Smooth muscle cell (in vitro differentiated cells): ENCODE measurements at regions not wholly inside any gene's neighbourhood (a gene's known extent, or its start where the extent isn't known, plus 50 kb on each side); places are given as distances from the start of the nearest gene placed in this dataset.

Source experiments
- DNase-seq: peaks from one replicate; lab custom pipeline; 2025; ENCODE audit not compliant: unreplicated experiment; lab: John Stamatoyannopoulos, UW
- H2AFZ ChIP-seq: fragments of 200-600 bp; sonication (generic); 2 replicates; pipeline ENCODE4 v1.6.0; 2016; ENCODE audit warnings: antibody characterized with exemption, low read depth, mild to moderate bottlenecking
- H3F3A ChIP-seq: fragments of 200-600 bp; sonication (generic); 2 replicates; pipeline ENCODE4 v1.6.0; 2017; ENCODE audit warnings: antibody characterized with exemption, low read depth
- H3K27ac ChIP-seq: fragments of 200-600 bp; sonication (generic); 2 replicates; pipeline ENCODE4 v1.5.1; 2016; ENCODE audit warnings: low read depth, mild to moderate bottlenecking
- H3K27me3 ChIP-seq: fragments of 200-600 bp; sonication (generic); 2 replicates; pipeline ENCODE4 v1.6.1; 2016; ENCODE audit warnings: low read depth, mild to moderate bottlenecking
- H3K36me3 ChIP-seq: fragments of 200-600 bp; sonication (generic); 2 replicates; pipeline ENCODE4 v1.5.1; 2016; ENCODE audit warnings: low read depth
- H3K4me1 ChIP-seq: fragments of 200-600 bp; sonication (generic); 2 replicates; pipeline ENCODE4 v1.5.1; 2016; ENCODE audit warnings: low read depth
- H3K4me2 ChIP-seq: fragments of 200-600 bp; sonication (generic); 2 replicates; pipeline ENCODE4 v1.6.0; 2016; ENCODE audit warnings: mild to moderate bottlenecking
- H3K4me3 ChIP-seq: fragments of 200-600 bp; sonication (generic); 2 replicates; pipeline ENCODE4 v1.5.1; 2016; ENCODE audit warnings: mild to moderate bottlenecking
- H3K79me2 ChIP-seq: fragments of 200-600 bp; sonication (generic); 2 replicates; pipeline ENCODE4 v1.6.0; 2016; ENCODE audit warnings: low read depth, mild to moderate bottlenecking
- H3K9ac ChIP-seq: fragments of 200-600 bp; sonication (generic); 2 replicates; pipeline ENCODE4 v1.6.0; 2016; ENCODE audit warnings: low read depth
- H3K9me3 ChIP-seq: fragments of 200-600 bp; sonication (generic); replicated peaks from 2 replicates; pipeline ENCODE4 v1.5.1; 2016; ENCODE audit warnings: low read depth
- H4K20me1 ChIP-seq: fragments of 200-600 bp; sonication (generic); 2 replicates; pipeline ENCODE4 v1.6.0; 2016; ENCODE audit warnings: low read depth
- CTCF ChIP-seq: fragments of 200-600 bp; sonication (generic); IDR thresholded peaks from 2 replicates; pipeline ENCODE4 v1.5.1; 2017; ENCODE audit warnings: borderline replicate concordance, mild to moderate bottlenecking, antibody characterized with exemption; ENCODE audit not compliant: insufficient read depth, poor library complexity, severe bottlenecking
- WGBS: methylation state at CpG from one replicate; pipeline ENCODE4 v1.1.7; 2016; ENCODE audit warnings: low lambda C conversion rate; 5-methylcytosine and 5-hydroxymethylcytosine counted together

DNA sequence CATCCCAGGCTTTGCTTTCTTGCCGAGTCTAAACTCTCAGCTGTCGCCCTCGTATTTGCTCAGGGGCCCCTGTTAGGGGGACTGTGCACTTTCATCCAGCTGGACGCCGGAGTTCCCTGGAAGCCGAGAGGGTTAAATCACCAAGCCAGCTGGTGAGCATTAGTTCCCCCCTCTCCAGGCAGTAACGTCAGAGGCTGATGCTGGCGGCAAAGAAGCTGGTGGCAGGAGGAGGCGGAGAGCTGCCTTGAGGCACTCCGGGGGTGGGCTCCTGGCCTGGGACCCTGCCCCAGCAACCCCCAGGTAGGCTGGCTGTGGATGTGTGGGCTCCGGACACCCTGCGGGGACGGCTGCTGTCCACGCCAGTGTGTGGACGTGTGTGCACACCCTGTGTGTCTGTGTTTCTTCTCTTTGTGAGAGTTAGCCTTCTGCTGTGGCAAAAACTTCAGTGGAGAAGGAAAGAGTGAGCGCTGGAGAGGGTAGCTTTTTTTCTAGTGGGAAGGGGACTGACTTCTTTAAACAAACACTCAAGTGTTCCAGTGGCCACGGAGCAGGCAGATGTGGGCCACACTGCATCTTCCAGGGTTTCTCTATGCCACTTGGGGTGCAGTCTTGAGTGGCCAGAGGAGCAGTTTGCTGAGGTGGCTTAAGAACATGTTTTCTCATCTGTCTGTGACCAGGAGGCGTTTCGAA, 84.7 kb downstream of the GLI2 start:
- Histone ChIP-seq H3F3A (peaks cover 14% of the 10 kb centered on the region), H3K36me3 (no peaks in the 10 kb centered on the region), H3K9ac (peak overlapping the region; percentile 70), H3K4me1 (peaks cover 30% of the 10 kb centered on the region), H3K27me3 (no peaks in the 10 kb centered on the region), H4K20me1 (peaks cover 47% of the 10 kb centered on the region), H3K9me3 (no peaks in the 10 kb centered on the region), H3K4me2 (peak overlapping the region; percentile 84), H3K27ac (peak overlapping the region; percentile 95), H3K79me2 (peaks cover 27% of the 10 kb centered on the region), H3K4me3 (peak overlapping the region; percentile 31), H2AFZ (no peak overlapping the region)
- DNase-seq = peak; percentile 45
- TF ChIP-seq CTCF = no peak
- WGBS = 10% methylated on average over 18 of the region's 19 CpGs

- no peak overlapping the region for H2AFZ ChIP-seq
- H3K9me3 ChIP-seq = no peaks in the 10 kb centered on the region
- 6% methylated on average over 10 of the region's 10 CpGs for WGBS
- peak overlapping the region; percentile 31 for H3K4me3 ChIP-seq
- H3K4me2 ChIP-seq = peak overlapping the region; percentile 84
- no peaks in the 10 kb centered on the region for H3K36me3 ChIP-seq
- H3K27ac ChIP-seq = peak overlapping the region; percentile 95
- H3K79me2 ChIP-seq = peaks cover 27% of the 10 kb centered on the region
- peak overlapping the region; percentile 70 for H3K9ac ChIP-seq
- no peaks in the 10 kb centered on the region for H3K27me3 ChIP-seq
- DNase-seq = peak; percentile 45
- peaks cover 52% of the 10 kb centered on the region for H4K20me1 ChIP-seq
- peaks cover 14% of the 10 kb centered on the region for H3F3A ChIP-seq
- peaks cover 33% of the 10 kb centered on the region for H3K4me1 ChIP-seq
- TF ChIP-seq CTCF = no peak
Observed at GRCh38 chr2:120820953-120821279, 85.2 kb downstream of the GLI2 start.

- H3K4me1 ChIP-seq = peaks cover 33% of the 10 kb centered on the region
- H3K36me3 ChIP-seq = no peaks in the 10 kb centered on the region
- H2AFZ ChIP-seq = no peak overlapping the region
- no peak for TF ChIP-seq CTCF
- H3K4me2 ChIP-seq = peak overlapping the region; percentile 84
- no peaks in the 10 kb centered on the region for H3K27me3 ChIP-seq
- no peak for DNase-seq
- no peak overlapping the region for H3K4me3 ChIP-seq
- peak overlapping the region; percentile 95 for H3K27ac ChIP-seq
- H3K79me2 ChIP-seq = peaks cover 27% of the 10 kb centered on the region
- H3F3A ChIP-seq = peaks cover 14% of the 10 kb centered on the region
- no peak overlapping the region for H3K9ac ChIP-seq
- H3K9me3 ChIP-seq = no peaks in the 10 kb centered on the region
- H4K20me1 ChIP-seq = peaks cover 59% of the 10 kb centered on the region
- WGBS = 83% methylated on average over 15 of the region's 15 CpGs
Observed at GRCh38 chr2:120821446-120822160, 85.9 kb downstream of the GLI2 start.
